GM12878 (cell line): ENCODE measurements at regions not wholly inside any gene's neighbourhood (a gene's known extent, or its start where the extent isn't known, plus 50 kb on each side); places are given as distances from the start of the nearest gene placed in this dataset.

Experiments used
- ATAC-seq: fragments of 200-7000 bp; cut with Tn5 transposase; 3 replicates; pipeline ENCODE4 v1.9.1; 2020; ENCODE audit warnings: mild to moderate bottlenecking, moderate library complexity
- BruUV-seq: library from RNA; stranded (reverse); fragments of 400-500 nt; replicated peaks from 2 replicates; lab custom pipeline; 2021; lab: Mats Ljungman, UMichigan
- CTCF ChIA-PET: fragments of 300-600 bp; sonication (Branson Sonifier 250); formaldehyde crosslinking; extraction: SDS; loops from one replicate; lab custom pipeline; 2021; ENCODE audit warnings: inconsistent platforms; lab: Yijun Ruan, JAX
- POLR2A ChIA-PET: fragments of 350-600 bp; formaldehyde crosslinking; extraction: SDS; loops from one replicate; lab custom pipeline; 2021; ENCODE audit warnings: inconsistent platforms; lab: Charles Lee
- RAD21 ChIA-PET: fragments of 300-600 bp; sonication (Branson Sonifier 250); formaldehyde crosslinking; loops from one replicate; lab custom pipeline; 2023; ENCODE audit warnings: antibody characterized with exemption; ENCODE audit not compliant: unreplicated experiment; lab: Charles Lee
- SMC1A ChIA-PET: fragments of 300-600 bp; sonication (Branson Sonifier 250); formaldehyde crosslinking; loops from one replicate; lab custom pipeline; 2023; ENCODE audit not compliant: unreplicated experiment, uncharacterized antibody; lab: Charles Lee
- DNase-seq: peaks from one replicate; pipeline ENCODE4 v3.0.0-alpha.2; 2011; ENCODE audit warnings: low read depth, low spot score
- FAIRE-seq: peaks from 3 replicates; lab custom pipeline; 2011; peaks lifted over from hg19 to GRCh38; lab: Jason Lieb, UNC
- H2AFZ ChIP-seq: 2 replicates; pipeline ENCODE4 v1.6.0; 2011; ENCODE audit warnings: low read depth, low read length, control low read depth; ENCODE audit not compliant: control insufficient read depth
- H3K27ac ChIP-seq: 2 replicates; pipeline ENCODE4 v1.5.1; 2011; ENCODE audit warnings: control low read depth; ENCODE audit not compliant: control insufficient read depth, insufficient read depth
- H3K27me3 ChIP-seq, 2 experiments: replicated peaks in 1 of 2; 2 replicates each; pipeline versions ENCODE4 v1.6.0 to v1.6.1; 2011; ENCODE audit warnings: low read length in 1 of 2; ENCODE audit not compliant: control insufficient read depth in 2 of 2, insufficient read depth in 2 of 2
- H3K36me3 ChIP-seq, 2 experiments: 2 replicates each; pipeline ENCODE4 v1.5.1; 2011; ENCODE audit warnings: low read length in 1 of 2; ENCODE audit not compliant: control insufficient read depth in 2 of 2, insufficient read depth in 2 of 2
- H3K4me1 ChIP-seq: 2 replicates; pipeline ENCODE4 v1.6.1; 2011; ENCODE audit warnings: mild to moderate bottlenecking, low read length, moderate library complexity, mixed read lengths; ENCODE audit not compliant: control insufficient read depth, insufficient read depth
- H3K4me2 ChIP-seq: 2 replicates; pipeline ENCODE4 v1.6.0; 2011; ENCODE audit warnings: control low read depth; ENCODE audit not compliant: control insufficient read depth, insufficient read depth
- H3K4me3 ChIP-seq: fragments of 200-600 bp; sonication (generic); 2 replicates; pipeline ENCODE4 v1.5.1; 2016
- H3K79me2 ChIP-seq: 2 replicates; pipeline ENCODE4 v1.6.0; 2011; ENCODE audit warnings: low read length; ENCODE audit not compliant: control insufficient read depth, insufficient read depth
- H3K9ac ChIP-seq: 2 replicates; pipeline ENCODE4 v1.8.0; 2011; ENCODE audit warnings: low read length, control low read depth, mixed read lengths; ENCODE audit not compliant: control insufficient read depth, insufficient read depth
- H3K9me3 ChIP-seq: replicated peaks from 3 replicates; pipeline ENCODE4 v1.5.1; 2011; ENCODE audit warnings: mild to moderate bottlenecking, low read length; ENCODE audit not compliant: control insufficient read depth, insufficient read depth
- H4K20me1 ChIP-seq: 2 replicates; pipeline ENCODE4 v1.6.0; 2011; ENCODE audit not compliant: control insufficient read depth, insufficient read depth
- FOS ChIP-seq: IDR thresholded peaks from 3 replicates; pipeline ENCODE4 v1.6.1; 2011; ENCODE audit warnings: borderline replicate concordance; ENCODE audit not compliant: insufficient read length; ENCODE audit errors: extremely low read depth
- JUND ChIP-seq: IDR thresholded peaks from 2 replicates; pipeline ENCODE4 v1.6.1; 2012; ENCODE audit warnings: low read depth, mild to moderate bottlenecking, low read length, improper control_type of control experiment, moderate library complexity
- LARP7 ChIP-seq: fragments of 450-650 bp; IDR thresholded peaks from 2 replicates; pipeline ENCODE4 v1.6.1; 2017; ENCODE audit warnings: mild to moderate bottlenecking
- PAX5 ChIP-seq: IDR thresholded peaks from 2 replicates; pipeline ENCODE4 v1.6.1; 2011; ENCODE audit warnings: low read depth, low read length, borderline replicate concordance
- POLR2AphosphoS2 ChIP-seq: IDR thresholded peaks from 2 replicates; pipeline ENCODE4 v1.6.1; 2011; ENCODE audit warnings: low read depth, mild to moderate bottlenecking, low read length, improper control_type of control experiment, moderate library complexity
- WRNIP1 ChIP-seq: IDR thresholded peaks from 2 replicates; pipeline ENCODE4 v1.6.1; 2011; ENCODE audit warnings: low read depth, low read length, improper control_type of control experiment, borderline replicate concordance
- WGBS: methylation state at CpG from one replicate; pipeline ENCODE4 v1.1.6; 2016; ENCODE audit warnings: low lambda C conversion rate; ENCODE audit not compliant: insufficient replicate concordance, insufficient coverage; ENCODE audit errors: missing lambda C conversion rate; 5-methylcytosine and 5-hydroxymethylcytosine counted together
- in situ Hi-C: fragments of 300-500 bp; cut with MboI; formaldehyde crosslinking; loops from 9 replicates; pipeline ENCODE4 v1.14.3; 2018; ENCODE audit warnings: mixed read lengths
- intact Hi-C: fragments of 100-400 bp; cut with micrococcal nuclease; formaldehyde crosslinking; loops from one replicate; pipeline ENCODE4 v1.14.2; 2022; ENCODE audit not compliant: unreplicated experiment
- TF ChIP-seq, protein P1 (sequence below): fragments of 450-650 bp; IDR thresholded peaks from 2 replicates; pipeline ENCODE4 v1.6.1; 2016; ENCODE audit warnings: mild to moderate bottlenecking, moderate library complexity, borderline replicate concordance

DNA sequence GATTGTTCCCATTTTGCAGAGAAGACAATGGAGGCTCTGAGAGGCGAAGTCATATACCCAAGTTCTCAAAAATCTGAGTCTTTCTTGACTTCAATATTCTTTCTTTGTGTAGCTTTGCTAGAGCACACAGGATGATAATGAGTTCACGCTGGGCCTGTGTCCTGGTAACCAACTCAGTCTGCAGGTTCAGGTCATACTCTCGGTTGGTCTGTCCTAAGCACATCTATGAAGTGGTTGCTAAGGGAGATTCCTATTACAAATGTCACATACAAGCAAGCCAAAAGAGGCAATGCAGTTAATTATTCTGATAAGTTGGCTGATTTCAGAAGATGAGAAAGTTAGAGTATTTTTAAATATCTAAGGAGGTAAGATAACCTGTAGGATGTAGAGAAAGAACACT lies 481.0 kb downstream of the SOX6 start:
- Histone ChIP-seq H3K4me2 (no peak overlapping the region), H3K27ac (no peak overlapping the region), H3K4me3 (no peak overlapping the region), H3K36me3 (no peaks in the 10 kb centered on the region), H3K27me3 (no peaks in the 10 kb centered on the region; a peak in 1 of 4 replicates), H2AFZ (no peak overlapping the region), H4K20me1 (no peaks in the 10 kb centered on the region), H3K9me3 (no peaks in the 10 kb centered on the region), H3K9ac (no peak overlapping the region), H3K79me2 (no peaks in the 10 kb centered on the region), H3K4me1 (no peaks in the 10 kb centered on the region)
- in situ Hi-C loops = no loop called here
- ChIA-PET POLR2A (no interaction called here), SMC1A (interaction anchor here (1.2 kb wide), 1 partner anchor 17 kb away, joined by 3 read pairs; no protein-coding TSS in a partner anchor), RAD21 (no interaction called here), CTCF (no interaction called here)
- TF ChIP-seq LARP7 = no peak
- TF ChIP-seq, protein P1, sequence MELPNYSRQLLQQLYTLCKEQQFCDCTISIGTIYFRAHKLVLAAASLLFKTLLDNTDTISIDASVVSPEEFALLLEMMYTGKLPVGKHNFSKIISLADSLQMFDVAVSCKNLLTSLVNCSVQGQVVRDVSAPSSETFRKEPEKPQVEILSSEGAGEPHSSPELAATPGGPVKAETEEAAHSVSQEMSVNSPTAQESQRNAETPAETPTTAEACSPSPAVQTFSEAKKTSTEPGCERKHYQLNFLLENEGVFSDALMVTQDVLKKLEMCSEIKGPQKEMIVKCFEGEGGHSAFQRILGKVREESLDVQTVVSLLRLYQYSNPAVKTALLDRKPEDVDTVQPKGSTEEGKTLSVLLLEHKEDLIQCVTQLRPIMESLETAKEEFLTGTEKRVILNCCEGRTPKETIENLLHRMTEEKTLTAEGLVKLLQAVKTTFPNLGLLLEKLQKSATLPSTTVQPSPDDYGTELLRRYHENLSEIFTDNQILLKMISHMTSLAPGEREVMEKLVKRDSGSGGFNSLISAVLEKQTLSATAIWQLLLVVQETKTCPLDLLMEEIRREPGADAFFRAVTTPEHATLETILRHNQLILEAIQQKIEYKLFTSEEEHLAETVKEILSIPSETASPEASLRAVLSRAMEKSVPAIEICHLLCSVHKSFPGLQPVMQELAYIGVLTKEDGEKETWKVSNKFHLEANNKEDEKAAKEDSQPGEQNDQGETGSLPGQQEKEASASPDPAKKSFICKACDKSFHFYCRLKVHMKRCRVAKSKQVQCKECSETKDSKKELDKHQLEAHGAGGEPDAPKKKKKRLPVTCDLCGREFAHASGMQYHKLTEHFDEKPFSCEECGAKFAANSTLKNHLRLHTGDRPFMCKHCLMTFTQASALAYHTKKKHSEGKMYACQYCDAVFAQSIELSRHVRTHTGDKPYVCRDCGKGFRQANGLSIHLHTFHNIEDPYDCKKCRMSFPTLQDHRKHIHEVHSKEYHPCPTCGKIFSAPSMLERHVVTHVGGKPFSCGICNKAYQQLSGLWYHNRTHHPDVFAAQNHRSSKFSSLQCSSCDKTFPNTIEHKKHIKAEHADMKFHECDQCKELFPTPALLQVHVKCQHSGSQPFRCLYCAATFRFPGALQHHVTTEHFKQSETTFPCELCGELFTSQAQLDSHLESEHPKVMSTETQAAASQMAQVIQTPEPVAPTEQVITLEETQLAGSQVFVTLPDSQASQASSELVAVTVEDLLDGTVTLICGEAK = no peak
- TF ChIP-seq JUND = no peak
- no peak for TF ChIP-seq FOS
- TF ChIP-seq WRNIP1 = no peak
- TF ChIP-seq PAX5 = no peak
- TF ChIP-seq POLR2AphosphoS2 = no peak
- intact Hi-C loops = no loop called here
- ATAC-seq (no peak), DNase-seq (no peak), FAIRE-seq (no peak)
- BruUV-seq = no TSS peak
- WGBS = 34% methylated on average over 3 of the region's 3 CpGs
